ENCODE measurements at regions not wholly inside any gene's neighbourhood (a gene's known extent, or its start where the extent isn't known, plus 50 kb on each side); places are given as distances from the start of the nearest gene placed in this dataset.

GRCh38 chr5:105057001-105057436, 1494.4 kb upstream of the NUDT12 start:
- Histone ChIP-seq H3K4me1 (ENCODE audit: control insufficient read depth, insufficient read depth, low read length) (no peaks in the 10 kb centered on the region), H3K27ac (ENCODE audit: extremely low read depth, low read depth, low read length) (no peak overlapping the region), H3K9me3 (ENCODE audit: control insufficient read depth, insufficient read depth, low read depth, low read length) (no peaks in the 10 kb centered on the region), H3K4me3 (ENCODE audit: low read depth, low read length) (no peak overlapping the region), H3K36me3 (ENCODE audit: control insufficient read depth in 2 of 2, insufficient read depth in 1 of 2, low read length in 2 of 2) (no peaks in the 10 kb centered on the region)
- POLR2A ChIA-PET = no interaction called here
- CTCF ChIA-PET = no interaction called here
- TF ChIP-seq ZNF174 (tag by site-specific recombination; IDR thresholded peaks at IDR 0.05) (no peak), ZSCAN16 (tag by site-specific recombination; IDR thresholded peaks at IDR 0.05) (no peak), ZNF692 (tag by site-specific recombination; IDR thresholded peaks at IDR 0.05) (no peak), ZNF19 (tag by site-specific recombination; IDR thresholded peaks at IDR 0.05; ENCODE audit: low read depth) (no peak), ZFP41 (tag by site-specific recombination; IDR thresholded peaks at IDR 0.05; ENCODE audit: borderline replicate concordance) (no peak), ZNF514 (tag by site-specific recombination; IDR thresholded peaks at IDR 0.05) (no peak), ZNF677 (tag by site-specific recombination; IDR thresholded peaks at IDR 0.05) (no peak), ZFP3 (tag by site-specific recombination; IDR thresholded peaks at IDR 0.05; ENCODE audit: low read depth) (no peak), ZEB2 (tag by site-specific recombination; IDR thresholded peaks at IDR 0.05) (no peak), ZNF239 (tag by site-specific recombination; IDR thresholded peaks at IDR 0.05) (no peak), KLF7 (tag by site-specific recombination; IDR thresholded peaks at IDR 0.05; ENCODE audit: borderline replicate concordance) (no peak), INSM2 (tag by site-specific recombination; IDR thresholded peaks at IDR 0.05) (no peak), ZNF350 (tag by site-specific recombination; IDR thresholded peaks at IDR 0.05) (no peak), YY1 (tag by site-specific recombination; IDR thresholded peaks at IDR 0.05) (no peak), ZNF202 (tag by site-specific recombination; IDR thresholded peaks at IDR 0.05; ENCODE audit: borderline replicate concordance) (no peak), ZFP69B (tag by site-specific recombination; IDR thresholded peaks at IDR 0.05) (no peak), ZNF639 (tag by site-specific recombination; IDR thresholded peaks at IDR 0.05) (no peak), ZNF555 (tag by site-specific recombination; conservative IDR thresholded peaks at IDR 0.05) (no peak), ZNF280D (tag by site-specific recombination; IDR thresholded peaks at IDR 0.05) (no peak), ZNF280C (tag by site-specific recombination; IDR thresholded peaks at IDR 0.05) (no peak)

All from HEK293 (cell line).